Caco-2 (cell line): ENCODE measurements at regions not wholly inside any gene's neighbourhood (a gene's known extent, or its start where the extent isn't known, plus 50 kb on each side); places are given as distances from the start of the nearest gene placed in this dataset.
A peak's percentile ranks its signal among the peaks of the same experiment; 100 is the strongest.

Experiments used
- BruUV-seq: library from RNA; stranded (reverse); fragments of 400-500 nt; replicated peaks from 2 replicates; lab custom pipeline; 2021; lab: Mats Ljungman, UMichigan
- CTCF ChIA-PET: fragments of 300-600 bp; sonication (Branson Sonifier 250); formaldehyde crosslinking; loops from one replicate; lab custom pipeline; 2022; ENCODE audit warnings: antibody characterized with exemption; lab: Charles Lee
- POLR2A ChIA-PET: fragments of 300-600 bp; sonication (Branson Sonifier 250); formaldehyde crosslinking; loops from one replicate; lab custom pipeline; 2022; ENCODE audit warnings: antibody characterized with exemption; lab: Charles Lee
- DNase-seq, 2 experiments: peaks; one replicate each; pipeline versions ENCODE4 v3.0.0 to v3.0.0-alpha.2; 2020 to 2022
- H3K27me3 ChIP-seq: replicated peaks from 2 replicates; pipeline ENCODE4 v1.6.0; 2011; ENCODE audit warnings: low read length; ENCODE audit not compliant: control insufficient read depth, insufficient read depth
- H3K36me3 ChIP-seq: 2 replicates; pipeline ENCODE4 v1.5.1; 2011; ENCODE audit warnings: low read length; ENCODE audit not compliant: control insufficient read depth, insufficient read depth
- H3K4me1 ChIP-seq: fragments of 250-450 bp; sonication (Bioruptor Pico); 2 replicates; pipeline ENCODE4 v1.5.1; 2020; ENCODE audit warnings: mild to moderate bottlenecking
- H3K4me3 ChIP-seq: 2 replicates; pipeline ENCODE4 v1.5.1; 2011; ENCODE audit warnings: low read depth, mild to moderate bottlenecking, control low read depth, low read length
- H3K9me3 ChIP-seq: fragments of 250-450 bp; sonication (Bioruptor Pico); 2 replicates; pipeline ENCODE4 v1.5.1; 2020; ENCODE audit warnings: mild to moderate bottlenecking, moderate library complexity
- H3K27ac Mint-ChIP-seq: one replicate; pipeline ENCODE4 v1.8.0; 2022; ENCODE audit warnings: mixed read lengths; ENCODE audit not compliant: unreplicated experiment
- H3K27me3 Mint-ChIP-seq: one replicate; pipeline ENCODE4 v1.8.0; 2022; ENCODE audit warnings: mixed read lengths; ENCODE audit not compliant: insufficient read depth, unreplicated experiment
- H3K36me3 Mint-ChIP-seq: one replicate; pipeline ENCODE4 v1.8.0; 2022; ENCODE audit warnings: mild to moderate bottlenecking, mixed read lengths; ENCODE audit not compliant: insufficient read depth, unreplicated experiment
- H3K4me1 Mint-ChIP-seq: one replicate; pipeline ENCODE4 v1.8.0; 2022; ENCODE audit warnings: low read depth, mixed read lengths; ENCODE audit not compliant: unreplicated experiment
- H3K4me3 Mint-ChIP-seq: one replicate; pipeline ENCODE4 v1.8.0; 2022; ENCODE audit warnings: mild to moderate bottlenecking, moderate library complexity, mixed read lengths; ENCODE audit not compliant: unreplicated experiment
- H3K9me3 Mint-ChIP-seq: one replicate; pipeline ENCODE4 v1.8.0; 2022; ENCODE audit warnings: mixed read lengths; ENCODE audit not compliant: unreplicated experiment
- CTCF ChIP-seq, 2 experiments: fragments of 200-600 bp in 1 of 2; IDR thresholded peaks; 1 replicate in 1 of 2; 2 replicates in 1 of 2; pipeline versions ENCODE4 v1.5.1 to v1.8.0; 2011 to 2022; ENCODE audit warnings: antibody characterized with exemption in 1 of 2, control low read depth in 1 of 2, inconsistent platforms in 1 of 2, low read depth in 1 of 2, low read length in 1 of 2, mild to moderate bottlenecking in 1 of 2, moderate library complexity in 1 of 2; ENCODE audit not compliant: insufficient read depth in 1 of 2, severe bottlenecking in 1 of 2, unreplicated experiment in 1 of 2
- intact Hi-C: fragments of 100-400 bp; cut with micrococcal nuclease; formaldehyde crosslinking; loops from one replicate; pipeline ENCODE4 v1.10.0; 2022; ENCODE audit not compliant: unreplicated experiment

GRCh38 chr7:1372063-1372462, 87.2 kb downstream of the MICALL2 start:
- no peak overlapping the region for H3K4me3 Mint-ChIP-seq
- intact Hi-C loops, result no loop called here
- no peaks in the 10 kb centered on the region for H3K27me3 Mint-ChIP-seq
- Histone ChIP-seq H3K9me3 (no peaks in the 10 kb centered on the region), H3K27me3 (no peaks in the 10 kb centered on the region; the same call in 1 of the 2 replicates), H3K36me3 (no peaks in the 10 kb centered on the region), H3K4me3 (no peak overlapping the region), H3K4me1 (peaks cover 10% of the 10 kb centered on the region)
- ChIA-PET POLR2A (no interaction called here), CTCF (interaction anchor here (1.0 kb wide), 1 partner anchor 102 kb away, joined by 3 read pairs; no protein-coding TSS in a partner anchor)
- no peaks in the 10 kb centered on the region for H3K36me3 Mint-ChIP-seq
- H3K9me3 Mint-ChIP-seq, result no peaks in the 10 kb centered on the region
- no peak for DNase-seq
- TF ChIP-seq CTCF (IDR thresholded peaks at IDR 0.05; ENCODE audit: insufficient read depth in 1 of 2, low read depth in 1 of 2, low read length in 1 of 2, severe bottlenecking in 1 of 2, unreplicated experiment in 1 of 2), result no peak
- no peaks in the 10 kb centered on the region for H3K4me1 Mint-ChIP-seq
- no peak overlapping the region for H3K27ac Mint-ChIP-seq
- BruUV-seq, result no TSS peak

GRCh38 chr7:1372671-1373379, 86.4 kb downstream of the MICALL2 start:
- intact Hi-C loops, result no loop called here
- no peak overlapping the region for H3K4me3 Mint-ChIP-seq
- Histone ChIP-seq H3K4me3 (no peak overlapping the region), H3K27me3 (no peaks in the 10 kb centered on the region; the same call in 1 of the 2 replicates), H3K9me3 (no peaks in the 10 kb centered on the region), H3K36me3 (no peaks in the 10 kb centered on the region), H3K4me1 (peaks cover 10% of the 10 kb centered on the region)
- H3K27ac Mint-ChIP-seq, result no peak overlapping the region
- CTCF ChIA-PET, result interaction anchor here (1.0 kb wide), 1 partner anchor 101 kb away, joined by 3 read pairs; no protein-coding TSS in a partner anchor
- no TSS peak for BruUV-seq
- POLR2A ChIA-PET, result no interaction called here
- TF ChIP-seq CTCF (IDR thresholded peaks at IDR 0.05; ENCODE audit: insufficient read depth in 1 of 2, low read depth in 1 of 2, low read length in 1 of 2, severe bottlenecking in 1 of 2, unreplicated experiment in 1 of 2), result no peak
- H3K27me3 Mint-ChIP-seq, result no peaks in the 10 kb centered on the region
- DNase-seq, result no peak
- no peaks in the 10 kb centered on the region for H3K9me3 Mint-ChIP-seq
- H3K4me1 Mint-ChIP-seq, result no peaks in the 10 kb centered on the region
- H3K36me3 Mint-ChIP-seq, result no peaks in the 10 kb centered on the region

GRCh38 chr7:1377111-1377909, 82.0 kb downstream of the MICALL2 start:
- H3K4me1 ChIP-seq, result no peaks in the 10 kb centered on the region
- Mint-ChIP-seq H3K4me3 (no peak overlapping the region), H3K27ac (no peak overlapping the region), H3K36me3 (no peaks in the 10 kb centered on the region), H3K9me3 (no peaks in the 10 kb centered on the region), H3K27me3 (no peaks in the 10 kb centered on the region), H3K4me1 (no peaks in the 10 kb centered on the region)
- no peaks in the 10 kb centered on the region; the same call in 1 of the 2 replicates for H3K27me3 ChIP-seq
- H3K36me3 ChIP-seq, result no peaks in the 10 kb centered on the region
- peak in 1 of 2 experiments; percentile 25 for TF ChIP-seq CTCF (IDR thresholded peaks at IDR 0.05; ENCODE audit: insufficient read depth in 1 of 2, low read depth in 1 of 2, low read length in 1 of 2, severe bottlenecking in 1 of 2, unreplicated experiment in 1 of 2)
- no TSS peak for BruUV-seq
- H3K4me3 ChIP-seq, result no peak overlapping the region
- intact Hi-C loops, result no loop called here
- CTCF ChIA-PET, result no interaction called here
- DNase-seq, result no peak
- POLR2A ChIA-PET, result no interaction called here
- peaks cover 4% of the 10 kb centered on the region; the same call in 1 of the 2 replicates for H3K9me3 ChIP-seq
